ENCODE measurements at regions not wholly inside any gene's neighbourhood (a gene's known extent, or its start where the extent isn't known, plus 50 kb on each side); places are given as distances from the start of the nearest gene placed in this dataset.

- Mint-ChIP-seq H3K4me3 (no peak overlapping the region), H3K36me3 (ENCODE audit: low read depth) (no peaks in the 10 kb centered on the region), H3K27me3 (ENCODE audit: insufficient read depth) (peaks cover 2% of the 10 kb centered on the region; the same call in 1 of the 2 replicates), H3K9me3 (peaks cover 8% of the 10 kb centered on the region), H3K4me1 (ENCODE audit: low read depth) (no peaks in the 10 kb centered on the region), H3K27ac (no peak overlapping the region)
- TF ChIP-seq CTCF (IDR thresholded peaks at IDR 0.05), result no peak
- DNase-seq, result no peak
Observed at GRCh38 chr12:107564946-107565345, 120.7 kb upstream of the PWP1 start.

- Mint-ChIP-seq H3K9me3 (peaks cover 8% of the 10 kb centered on the region), H3K36me3 (ENCODE audit: low read depth) (no peaks in the 10 kb centered on the region), H3K27ac (no peak overlapping the region), H3K4me3 (no peak overlapping the region), H3K4me1 (ENCODE audit: low read depth) (no peaks in the 10 kb centered on the region), H3K27me3 (ENCODE audit: insufficient read depth) (peaks cover 2% of the 10 kb centered on the region; the same call in 1 of the 2 replicates)
- no peak for DNase-seq
- no peak for TF ChIP-seq CTCF (IDR thresholded peaks at IDR 0.05)
Observed at GRCh38 chr12:107565551-107565950, 120.0 kb upstream of the PWP1 start.

GRCh38 chr12:107567876-107568619, 117.6 kb upstream of the PWP1 start:
- peaks cover 9% of the 10 kb centered on the region for H3K9me3 Mint-ChIP-seq
- no peak overlapping the region for H3K27ac Mint-ChIP-seq
- no peak for DNase-seq
- peaks cover 1% of the 10 kb centered on the region; the same call in 1 of the 2 replicates for H3K27me3 Mint-ChIP-seq (ENCODE audit: insufficient read depth)
- H3K4me3 Mint-ChIP-seq, result no peak overlapping the region
- H3K36me3 Mint-ChIP-seq (ENCODE audit: low read depth), result no peaks in the 10 kb centered on the region
- no peak for TF ChIP-seq CTCF (IDR thresholded peaks at IDR 0.05)
- no peaks in the 10 kb centered on the region for H3K4me1 Mint-ChIP-seq (ENCODE audit: low read depth)

GRCh38 chr12:107568718-107569117, 116.9 kb upstream of the PWP1 start:
- no peaks in the 10 kb centered on the region for H3K4me1 Mint-ChIP-seq (ENCODE audit: low read depth)
- no peaks in the 10 kb centered on the region for H3K36me3 Mint-ChIP-seq (ENCODE audit: low read depth)
- H3K27me3 Mint-ChIP-seq (ENCODE audit: insufficient read depth), result peaks cover 1% of the 10 kb centered on the region; the same call in 1 of the 2 replicates
- no peak for DNase-seq
- H3K27ac Mint-ChIP-seq, result no peak overlapping the region
- no peak for TF ChIP-seq CTCF (IDR thresholded peaks at IDR 0.05)
- H3K4me3 Mint-ChIP-seq, result no peak overlapping the region
- H3K9me3 Mint-ChIP-seq, result peaks cover 13% of the 10 kb centered on the region

- peaks cover 1% of the 10 kb centered on the region; the same call in 1 of the 2 replicates for H3K27me3 Mint-ChIP-seq (ENCODE audit: insufficient read depth)
- H3K36me3 Mint-ChIP-seq (ENCODE audit: low read depth), result no peaks in the 10 kb centered on the region
- no peaks in the 10 kb centered on the region for H3K4me1 Mint-ChIP-seq (ENCODE audit: low read depth)
- no peak overlapping the region for H3K4me3 Mint-ChIP-seq
- TF ChIP-seq CTCF (IDR thresholded peaks at IDR 0.05), result no peak
- no peak overlapping the region for H3K27ac Mint-ChIP-seq
- H3K9me3 Mint-ChIP-seq, result peaks cover 20% of the 10 kb centered on the region
- no peak for DNase-seq
Observed at GRCh38 chr12:107570721-107571120, 114.9 kb upstream of the PWP1 start.
